IMR-90 (cell line): ENCODE measurements at regions not wholly inside any gene's neighbourhood (a gene's known extent, or its start where the extent isn't known, plus 50 kb on each side); places are given as distances from the start of the nearest gene placed in this dataset.

Source experiments
- ATAC-seq: fragments of 200-7000 bp; cut with Tn5 transposase; 2 replicates; pipeline ENCODE4 v1.9.1; 2020; ENCODE audit warnings: low read depth, mild to moderate bottlenecking, moderate library complexity
- BruUV-seq: library from RNA; stranded (reverse); fragments of 400-500 nt; replicated peaks from 2 replicates; lab custom pipeline; 2021; lab: Mats Ljungman, UMichigan
- CTCF ChIA-PET: fragments of 300-600 bp; formaldehyde crosslinking; extraction: SDS; loops from one replicate; lab custom pipeline; 2021; ENCODE audit warnings: antibody characterized with exemption; lab: Yijun Ruan, JAX
- POLR2A ChIA-PET: fragments of 300-600 bp; sonication (Branson Sonifier 250); formaldehyde crosslinking; loops from one replicate; lab custom pipeline; 2022; ENCODE audit warnings: antibody characterized with exemption; ENCODE audit not compliant: unreplicated experiment; lab: Charles Lee
- DNase-seq: peaks from one replicate; pipeline ENCODE4 v3.0.0; 2013
- H2AFZ ChIP-seq: replicated peaks from 2 replicates; pipeline ENCODE3; 2013; ENCODE audit warnings: low read length, mild to moderate bottlenecking; ENCODE audit not compliant: poor library complexity
- H2AK5ac ChIP-seq: 2 replicates; pipeline ENCODE4 v1.6.1; 2013; ENCODE audit warnings: low read depth, low read length, inconsistent platforms
- H2AK9ac ChIP-seq: replicated peaks from 2 replicates; pipeline ENCODE3; 2013; ENCODE audit warnings: mild to moderate bottlenecking, low read depth, low read length, moderate library complexity; ENCODE audit not compliant: poor library complexity
- H2BK120ac ChIP-seq: 2 replicates; pipeline ENCODE4 v1.6.1; 2013; ENCODE audit warnings: low read depth, low read length, inconsistent platforms
- H2BK15ac ChIP-seq: 3 replicates; pipeline ENCODE4 v1.6.1; 2013; ENCODE audit warnings: low read depth, low read length, inconsistent platforms
- H2BK20ac ChIP-seq: 2 replicates; pipeline ENCODE4 v1.6.1; 2013; ENCODE audit warnings: low read depth, mild to moderate bottlenecking, inconsistent platforms, low read length, moderate library complexity
- H2BK5ac ChIP-seq: 2 replicates; pipeline ENCODE4 v1.6.1; 2013; ENCODE audit warnings: mild to moderate bottlenecking, low read depth, low read length, inconsistent platforms; ENCODE audit not compliant: poor library complexity, severe bottlenecking
- H3K14ac ChIP-seq: replicated peaks from 2 replicates; pipeline ENCODE4 v1.6.1; 2013; ENCODE audit warnings: low read depth, low read length, inconsistent platforms
- H3K18ac ChIP-seq: 2 replicates; pipeline ENCODE4 v1.6.1; 2013; ENCODE audit warnings: low read depth, low read length, control low read depth
- H3K23ac ChIP-seq: 2 replicates; pipeline ENCODE4 v1.6.1; 2013; ENCODE audit warnings: low read depth, low read length, inconsistent platforms
- H3K27ac ChIP-seq: 2 replicates; pipeline ENCODE4 v1.5.1; 2013; ENCODE audit warnings: mild to moderate bottlenecking, control low read depth, low read length; ENCODE audit not compliant: insufficient read depth
- H3K27me3 ChIP-seq: 2 replicates; pipeline ENCODE4 v1.6.1; 2013; ENCODE audit warnings: low read length; ENCODE audit not compliant: control insufficient read depth, insufficient read depth
- H3K36me3 ChIP-seq: 2 replicates; pipeline ENCODE4 v1.6.1; 2013; ENCODE audit warnings: low read length, mixed read lengths; ENCODE audit not compliant: control insufficient read depth, insufficient read depth
- H3K4ac ChIP-seq: 2 replicates; pipeline ENCODE4 v1.6.1; 2013; ENCODE audit warnings: low read depth, low read length, inconsistent platforms
- H3K4me1 ChIP-seq: 2 replicates; pipeline ENCODE4 v1.6.1; 2013; ENCODE audit warnings: low read length, mixed read lengths; ENCODE audit not compliant: control insufficient read depth, insufficient read depth
- H3K4me2 ChIP-seq: 2 replicates; pipeline ENCODE4 v1.6.1; 2013; ENCODE audit warnings: low read depth, mild to moderate bottlenecking, control low read depth, low read length, moderate library complexity
- H3K4me3 ChIP-seq: 2 replicates; pipeline ENCODE4 v1.5.1; 2013; ENCODE audit warnings: low read depth, mild to moderate bottlenecking, control low read depth, low read length, moderate library complexity; ENCODE audit not compliant: insufficient read depth
- H3K56ac ChIP-seq: 2 replicates; pipeline ENCODE4 v1.6.1; 2013; ENCODE audit warnings: low read length, inconsistent platforms; ENCODE audit not compliant: insufficient read depth; ENCODE audit errors: extremely low read depth
- H3K79me1 ChIP-seq, 2 experiments: 2 replicates each; pipeline ENCODE4 v1.6.1; 2013; ENCODE audit warnings: low read length in 2 of 2, inconsistent platforms in 1 of 2, low read depth in 1 of 2
- H3K9ac ChIP-seq: 2 replicates; pipeline ENCODE4 v1.6.1; 2013; ENCODE audit warnings: low read depth, low read length, control low read depth
- H3K9me1 ChIP-seq: 2 replicates; pipeline ENCODE4 v1.6.1; 2013; ENCODE audit warnings: low read length, inconsistent platforms; ENCODE audit not compliant: insufficient read depth
- H3K9me3 ChIP-seq: 2 replicates; pipeline ENCODE4 v1.6.1; 2013; ENCODE audit warnings: low read length; ENCODE audit not compliant: control insufficient read depth, insufficient read depth
- H4K20me1 ChIP-seq: 2 replicates; pipeline ENCODE4 v1.6.1; 2013; ENCODE audit warnings: low read length, inconsistent platforms; ENCODE audit not compliant: insufficient read depth
- H4K5ac ChIP-seq: 2 replicates; pipeline ENCODE4 v1.6.1; 2013; ENCODE audit warnings: mild to moderate bottlenecking, low read depth, low read length, control low read depth
- H4K8ac ChIP-seq, 2 experiments: 2 replicates each; pipeline ENCODE4 v1.6.1; 2013; ENCODE audit warnings: low read depth in 2 of 2, low read length in 2 of 2, control low read depth in 1 of 2, inconsistent platforms in 1 of 2
- H4K91ac ChIP-seq: 2 replicates; pipeline ENCODE4 v1.6.1; 2013; ENCODE audit warnings: low read depth, low read length, inconsistent platforms; ENCODE audit not compliant: insufficient read depth
- BHLHE40 ChIP-seq: fragments of 150-350 bp; IDR thresholded peaks from 2 replicates; pipeline ENCODE4 v1.6.1; 2016; ENCODE audit warnings: mild to moderate bottlenecking, low read depth, low read length
- CHD1 ChIP-seq: IDR thresholded peaks from 2 replicates; pipeline ENCODE4 v1.6.1; 2012; ENCODE audit warnings: low read depth, low read length, improper control_type of control experiment
- CTCF ChIP-seq: conservative IDR thresholded peaks from 2 replicates; pipeline ENCODE4 v1.5.1; 2012; ENCODE audit warnings: mild to moderate bottlenecking, low read depth, low read length, improper control_type of control experiment
- ELK1 ChIP-seq: fragments of 150-350 bp; IDR thresholded peaks from 2 replicates; pipeline ENCODE4 v1.6.1; 2016; ENCODE audit warnings: low read depth, mild to moderate bottlenecking, low read length, moderate library complexity, borderline replicate concordance
- FOS ChIP-seq: fragments of 150-350 bp; IDR thresholded peaks from 2 replicates; pipeline ENCODE4 v1.6.1; 2016; ENCODE audit warnings: low read depth, low read length
- MAFK ChIP-seq: IDR thresholded peaks from 2 replicates; pipeline ENCODE4 v1.6.1; 2012; ENCODE audit warnings: low read depth, low read length, improper control_type of control experiment
- MAZ ChIP-seq: IDR thresholded peaks from 2 replicates; pipeline ENCODE4 v1.6.1; 2012; ENCODE audit warnings: low read depth, mild to moderate bottlenecking, low read length, improper control_type of control experiment, moderate library complexity, borderline replicate concordance
- MXI1 ChIP-seq: IDR thresholded peaks from 2 replicates; pipeline ENCODE4 v1.6.1; 2012; ENCODE audit warnings: low read depth, mild to moderate bottlenecking, low read length, moderate library complexity, borderline replicate concordance
- NFE2L2 ChIP-seq: fragments of 150-350 bp; IDR thresholded peaks from 2 replicates; pipeline ENCODE4 v1.6.1; 2016; ENCODE audit warnings: low read depth, mild to moderate bottlenecking, low read length
- POLR2A ChIP-seq: IDR thresholded peaks from 2 replicates; pipeline ENCODE4 v1.6.1; 2012; ENCODE audit warnings: mild to moderate bottlenecking, low read depth, low read length
- RAD21 ChIP-seq: IDR thresholded peaks from 2 replicates; pipeline ENCODE4 v1.6.1; 2012; ENCODE audit warnings: low read length, improper control_type of control experiment
- RCOR1 ChIP-seq: IDR thresholded peaks from 2 replicates; pipeline ENCODE4 v1.6.1; 2012; ENCODE audit warnings: mild to moderate bottlenecking, low read length, improper control_type of control experiment; ENCODE audit not compliant: insufficient replicate concordance
- RFX5 ChIP-seq: IDR thresholded peaks from 2 replicates; pipeline ENCODE4 v1.8.0; 2012; ENCODE audit warnings: low read depth, mild to moderate bottlenecking, low read length, moderate library complexity
- SMC3 ChIP-seq: fragments of 150-350 bp; IDR thresholded peaks from 2 replicates; pipeline ENCODE4 v1.6.1; 2016; ENCODE audit warnings: low read depth, mild to moderate bottlenecking, antibody characterized with exemption, low read length, moderate library complexity
- USF2 ChIP-seq: fragments of 150-350 bp; IDR thresholded peaks from 2 replicates; pipeline ENCODE4 v1.6.1; 2017; ENCODE audit warnings: mild to moderate bottlenecking, antibody characterized with exemption, low read length, low read depth
- dilution Hi-C: fragments of 300-500 bp; cut with HindIII; formaldehyde crosslinking; loops from one replicate; pipeline ENCODE4 v1.14.3; 2018; ENCODE audit warnings: low sequenced_read_pairs; ENCODE audit not compliant: unreplicated experiment
- in situ Hi-C: fragments of 300-500 bp; cut with MboI; formaldehyde crosslinking; loops from 3 replicates; pipeline ENCODE4 v1.14.3; 2019; ENCODE audit warnings: low sequenced_read_pairs, inconsistent platforms, mixed read lengths
- intact Hi-C: fragments of 100-400 bp; cut with micrococcal nuclease; formaldehyde crosslinking; loops from 2 replicates; pipeline ENCODE4 v1.10.0; 2022

- no peak for TF ChIP-seq RCOR1
These were observed 423.0 kb downstream of the DYNC2H1 start (continued) for GRCh38 chr11:103532133-103532788.

- H3K4me2 ChIP-seq = no peak overlapping the region
- POLR2A ChIA-PET = no interaction called here
- in situ Hi-C loops = no loop called here
- DNase-seq (no peak), ATAC-seq (no peak)
- H2BK15ac ChIP-seq = no peak overlapping the region
- H2AK5ac ChIP-seq = no peak overlapping the region
- H3K4me3 ChIP-seq = no peak overlapping the region
- no peak overlapping the region for H2AFZ ChIP-seq
- H3K9me3 ChIP-seq = no peaks in the 10 kb centered on the region
- no peak overlapping the region for H4K5ac ChIP-seq
- no peak overlapping the region for H2BK120ac ChIP-seq
- H3K9me1 ChIP-seq = peaks cover 8% of the 10 kb centered on the region; the same call in 1 of the 2 replicates
- no peak overlapping the region for H3K14ac ChIP-seq
- H3K36me3 ChIP-seq = no peaks in the 10 kb centered on the region
- H4K20me1 ChIP-seq = no peaks in the 10 kb centered on the region
- H2BK20ac ChIP-seq = no peak overlapping the region
- no peaks in the 10 kb centered on the region for H3K79me1 ChIP-seq
- H4K91ac ChIP-seq = no peak overlapping the region
- no peak overlapping the region for H4K8ac ChIP-seq
- H3K18ac ChIP-seq = no peak overlapping the region
- H3K9ac ChIP-seq = no peak overlapping the region
- dilution Hi-C loops = no loop called here
- no peak overlapping the region for H2BK5ac ChIP-seq
- peaks cover 2% of the 10 kb centered on the region for H3K4me1 ChIP-seq
- H3K23ac ChIP-seq = no peak overlapping the region
- CTCF ChIA-PET = interaction anchor here (0.5 to 0.7 kb wide), 3 partner anchors 9 to 83 kb away, joined by 3 read pairs; no protein-coding TSS in a partner anchor
- H3K27me3 ChIP-seq = no peaks in the 10 kb centered on the region
- H3K27ac ChIP-seq = no peak overlapping the region
- H3K4ac ChIP-seq = no peak overlapping the region
- intact Hi-C loops = no loop called here
- H2AK9ac ChIP-seq = no peak overlapping the region
- no TSS peak for BruUV-seq
- H3K56ac ChIP-seq = no peak overlapping the region
- TF ChIP-seq USF2 (no peak), MXI1 (no peak), BHLHE40 (no peak), RFX5 (no peak), RAD21 (no peak), CHD1 (no peak), FOS (no peak), SMC3 (no peak), CTCF (no peak), MAFK (no peak), NFE2L2 (no peak), POLR2A (no peak), MAZ (no peak), ELK1 (no peak)
These were observed 425.0 kb downstream of the DYNC2H1 start for GRCh38 chr11:103534191-103534590.
